Globus pallidus (tissue), 1 donor: ENCODE measurements at regions not wholly inside any gene's neighbourhood (a gene's known extent, or its start where the extent isn't known, plus 50 kb on each side); places are given as distances from the start of the nearest gene placed in this dataset.
A peak's percentile ranks its signal among the peaks of the same experiment; 100 is the strongest.
"Not testable (repeated sequence)": the region's sequence is repeated elsewhere in the genome, so short reads cannot be mapped to it uniquely, and the experiment has no call there.

Experiments
- DNase-seq: peaks from one replicate; pipeline ENCODE4 v3.0.0-alpha.2; 2015; ENCODE audit warnings: low spot score

DNA sequence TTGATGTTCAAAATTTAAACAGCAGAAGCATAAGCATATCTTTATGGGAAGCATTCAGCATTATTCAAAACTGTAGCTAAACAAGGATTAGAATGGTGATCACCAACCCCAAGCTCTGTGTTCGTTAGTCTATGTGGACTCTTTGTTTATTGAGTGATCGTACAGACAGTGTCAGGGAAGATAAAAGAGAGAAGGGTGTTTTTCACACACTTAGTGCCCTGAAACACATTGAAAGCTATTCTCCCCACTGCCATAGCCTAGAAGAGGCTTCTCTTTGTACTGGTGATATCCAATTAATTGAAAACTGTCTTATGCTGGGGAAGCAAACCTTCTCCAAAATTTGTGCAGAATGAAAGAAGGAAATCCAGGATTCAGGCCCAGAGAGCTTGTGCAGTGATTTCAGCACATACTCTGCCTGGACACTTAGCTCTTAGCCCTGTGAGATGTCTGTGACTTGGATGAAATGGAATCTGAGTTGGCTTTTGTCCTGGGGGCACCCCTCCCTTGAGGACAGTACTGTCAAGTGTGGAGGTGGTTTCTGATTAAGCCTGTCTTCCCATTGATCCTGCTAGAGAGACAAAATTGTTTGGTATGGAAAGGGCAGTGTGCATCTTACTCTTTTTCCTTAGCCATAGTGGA is 125.7 kb upstream of the MTHFD1L start:
- DNase-seq: peak; percentile 41

DNA sequence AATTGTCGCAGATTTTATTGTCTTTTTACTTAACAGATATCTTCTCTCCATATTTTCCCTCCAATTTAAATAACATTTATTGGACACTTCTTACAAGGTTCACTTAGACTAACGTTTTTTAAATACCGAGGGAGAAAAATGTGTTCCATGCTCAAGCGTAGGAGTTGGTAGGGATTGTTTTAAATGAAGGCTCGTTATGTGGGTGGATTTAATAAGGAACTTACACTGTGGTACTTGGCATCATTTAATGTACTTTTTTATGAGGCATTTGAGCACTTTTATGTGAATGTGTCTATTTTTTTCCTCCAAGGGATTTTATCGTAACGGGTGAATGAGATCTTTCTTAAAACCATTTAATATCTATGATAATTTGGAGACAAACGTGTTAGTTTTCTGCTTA is 125.0 kb upstream of the MTHFD1L start:
- no peak for DNase-seq

DNA sequence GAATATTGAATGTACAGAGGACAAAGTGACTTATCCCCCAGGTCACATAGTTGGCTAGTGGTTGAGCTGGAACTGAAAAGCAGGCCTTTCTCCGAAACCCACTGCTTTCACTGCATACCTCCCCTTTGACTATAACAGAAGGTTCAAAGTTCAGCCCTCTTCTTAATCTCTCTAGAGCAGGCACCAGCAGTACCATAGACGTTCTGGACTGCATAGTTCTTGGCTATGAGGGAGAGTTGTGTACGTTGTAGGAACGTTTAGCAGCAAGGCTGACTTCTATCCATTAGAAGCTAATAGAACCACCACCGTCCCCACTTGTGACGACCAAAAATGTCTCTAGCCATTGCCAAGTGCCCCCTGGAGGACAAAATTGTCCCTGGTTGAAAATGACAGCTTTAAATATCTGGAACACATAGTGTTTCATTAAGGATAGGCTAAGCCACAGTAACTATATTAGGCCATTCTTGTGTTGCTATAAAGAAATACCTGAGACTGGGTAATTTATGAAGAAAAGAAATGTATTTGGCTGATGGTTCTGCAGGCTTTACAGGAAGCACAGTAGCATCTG is 123.8 kb upstream of the MTHFD1L start:
- no peak for DNase-seq

DNA sequence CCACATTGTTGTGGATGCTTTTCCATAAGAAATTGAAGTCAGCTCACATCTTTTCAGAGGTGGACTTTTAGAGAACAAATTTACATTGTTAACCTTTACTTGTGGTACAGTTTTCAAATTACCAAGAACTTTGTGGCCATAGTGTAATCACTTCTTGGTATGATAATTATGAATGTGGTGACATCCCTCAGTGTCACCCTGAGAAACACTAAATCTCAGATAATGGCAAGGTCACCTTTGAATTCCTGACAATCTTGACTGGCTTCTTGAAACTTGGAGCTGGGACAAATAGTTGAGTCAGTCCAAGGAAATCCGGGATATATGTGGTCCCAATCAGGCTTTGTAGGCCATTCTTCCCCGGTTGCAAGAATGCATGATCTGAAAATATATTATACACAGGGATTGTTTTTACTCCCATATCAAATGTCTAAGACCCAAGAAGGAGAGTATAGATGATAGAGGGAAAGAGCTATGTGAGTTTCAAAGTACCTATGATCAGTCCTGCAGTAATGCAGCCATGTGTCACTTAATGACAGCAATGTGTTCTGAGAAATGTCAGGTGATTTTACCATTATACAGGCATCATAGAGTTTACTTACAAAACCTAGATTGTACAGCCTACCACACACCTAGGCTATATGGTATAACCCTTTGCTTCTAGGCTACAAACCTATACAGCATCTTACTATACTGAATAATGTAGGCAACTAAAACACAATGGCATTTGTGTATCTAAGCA is 120.8 kb upstream of the MTHFD1L start:
- DNase-seq: no peak

DNA sequence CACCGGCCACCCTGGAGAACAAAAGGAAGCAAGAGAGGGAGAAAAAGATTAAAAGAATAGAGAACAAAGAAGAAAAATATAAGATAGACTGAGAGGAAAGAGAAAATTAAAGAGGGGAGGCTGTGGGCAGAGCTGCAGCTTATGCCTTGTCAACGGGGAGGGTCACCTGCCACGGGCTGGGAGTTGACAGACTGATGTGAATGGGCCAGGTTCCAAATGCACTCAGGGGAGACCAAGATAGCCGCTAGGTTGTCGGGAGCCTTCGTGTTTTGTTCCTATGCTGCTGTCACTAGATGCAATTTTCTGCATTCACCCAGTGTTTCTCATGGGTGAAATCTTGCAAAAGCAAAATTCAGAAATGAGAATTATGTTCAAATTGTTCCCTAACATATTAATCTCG is 119.6 kb upstream of the MTHFD1L start:
- DNase-seq: no peak

DNA sequence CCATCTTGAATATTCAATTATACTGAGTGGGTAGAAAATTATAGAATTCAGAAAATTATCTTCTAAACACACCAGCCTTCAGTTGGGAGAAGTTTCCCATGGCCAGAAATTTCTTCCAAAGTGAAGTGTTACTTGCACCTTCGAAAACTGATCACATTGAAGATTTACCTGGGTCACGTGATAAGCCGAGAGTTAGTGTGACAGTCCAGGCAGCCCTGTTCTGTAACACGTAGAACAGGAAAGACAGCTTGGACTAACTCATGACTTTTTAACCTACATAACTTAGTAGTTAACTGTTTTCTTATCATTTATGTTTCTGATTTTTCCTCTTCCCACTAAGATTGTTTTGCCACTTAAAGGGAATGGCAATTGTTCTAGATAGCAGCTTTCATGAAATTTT is 118.3 kb upstream of the MTHFD1L start:
- no peak for DNase-seq

DNA sequence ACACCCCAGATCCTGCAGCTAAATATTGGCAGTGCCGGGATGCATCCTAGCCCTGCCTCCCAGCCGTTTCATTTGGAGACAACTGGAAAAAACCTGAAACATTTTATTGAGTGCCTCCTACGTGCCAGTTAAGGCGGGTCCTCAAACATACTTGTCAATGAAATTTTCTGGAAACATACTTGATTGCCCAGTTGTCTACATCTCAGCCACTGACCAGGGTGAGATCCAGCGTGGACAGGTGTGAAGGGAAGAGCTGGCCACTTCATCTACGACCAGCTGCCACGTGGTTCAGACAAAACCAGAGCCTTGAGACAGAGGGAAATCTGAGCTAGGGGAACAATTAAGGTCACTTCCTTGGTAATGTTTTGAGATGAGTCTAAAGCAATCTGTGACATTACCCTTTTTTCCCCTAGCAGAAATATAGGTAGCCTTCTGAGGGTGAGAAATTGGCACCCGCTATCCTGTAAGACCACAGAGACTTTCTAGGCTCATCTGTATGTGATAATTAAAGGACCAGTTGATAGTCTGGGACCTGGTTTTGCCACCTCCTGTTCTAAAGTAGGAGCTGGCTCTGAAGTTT is 116.3 kb upstream of the MTHFD1L start:
- DNase-seq: no peak

DNA sequence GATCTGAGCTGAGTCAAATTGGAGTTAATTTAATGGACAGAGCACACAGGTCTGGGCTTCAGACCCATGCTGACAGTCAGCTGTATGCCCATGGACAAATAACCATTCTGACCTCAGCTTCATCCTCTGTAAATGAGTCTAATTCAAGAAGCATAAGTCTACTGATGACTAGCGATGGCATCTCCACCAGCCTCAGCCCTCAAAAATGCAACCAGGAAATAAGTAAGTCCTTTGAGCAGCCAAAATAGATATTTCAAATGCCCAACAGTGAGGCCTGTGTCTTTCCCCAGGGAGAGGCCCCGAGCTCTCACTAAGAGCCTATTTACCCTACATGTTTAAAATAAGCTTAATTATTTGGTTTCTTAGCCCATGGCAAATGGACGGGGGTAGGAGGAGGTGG is 114.2 kb upstream of the MTHFD1L start:
- DNase-seq: no peak

DNA sequence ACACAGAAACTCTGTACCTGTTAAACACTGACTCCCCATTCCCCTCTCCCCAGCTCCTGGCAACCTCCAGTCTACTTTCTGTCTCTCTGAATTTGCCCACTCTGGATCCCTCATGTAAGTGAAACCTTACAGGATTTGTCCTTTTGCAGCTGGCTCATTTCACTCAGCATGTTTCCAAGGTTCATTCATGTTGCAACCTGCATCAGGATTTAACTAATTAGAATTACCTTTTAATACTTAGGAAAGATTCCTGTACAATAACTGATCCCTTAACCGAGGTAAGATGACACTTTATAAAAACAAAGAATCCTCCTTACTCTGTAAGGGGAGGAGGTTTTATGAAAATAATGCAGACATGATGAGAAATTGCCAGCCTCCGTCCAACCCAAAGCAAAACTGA is 113.1 kb upstream of the MTHFD1L start:
- no peak for DNase-seq

DNA sequence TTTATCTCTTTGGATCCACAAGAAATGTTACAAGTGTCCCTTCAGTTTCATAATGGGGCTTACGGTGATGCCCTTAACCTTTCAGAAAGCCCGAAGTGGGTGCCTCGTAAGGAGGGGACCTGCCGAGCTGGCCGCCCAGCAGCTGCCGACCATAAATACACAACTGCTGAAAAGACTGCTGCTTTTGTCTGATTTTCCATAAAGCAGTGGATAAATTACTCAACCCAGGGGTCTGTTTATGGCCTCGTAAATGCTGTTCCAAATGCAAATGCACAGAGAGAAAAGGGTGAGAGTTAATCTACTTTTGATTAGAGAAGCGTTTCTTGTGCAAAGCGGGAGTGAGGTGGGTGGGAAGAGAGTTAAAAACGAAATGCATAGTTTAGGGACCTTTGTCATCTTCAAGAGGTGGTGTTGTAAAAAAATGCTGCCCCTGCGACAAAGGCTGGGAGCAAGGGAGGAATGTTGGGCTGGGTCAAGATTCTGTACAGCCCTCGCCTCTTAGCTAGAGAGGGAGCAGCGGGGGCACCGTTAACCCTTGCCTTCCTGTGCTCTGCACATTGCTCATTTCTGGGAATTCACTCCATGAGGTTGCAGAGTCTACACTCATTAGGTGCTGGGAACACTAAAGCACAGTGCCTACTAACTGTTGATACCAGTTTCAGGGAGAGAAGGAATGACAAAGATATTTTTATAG is 112.0 kb upstream of the MTHFD1L start:
- no peak for DNase-seq

DNA sequence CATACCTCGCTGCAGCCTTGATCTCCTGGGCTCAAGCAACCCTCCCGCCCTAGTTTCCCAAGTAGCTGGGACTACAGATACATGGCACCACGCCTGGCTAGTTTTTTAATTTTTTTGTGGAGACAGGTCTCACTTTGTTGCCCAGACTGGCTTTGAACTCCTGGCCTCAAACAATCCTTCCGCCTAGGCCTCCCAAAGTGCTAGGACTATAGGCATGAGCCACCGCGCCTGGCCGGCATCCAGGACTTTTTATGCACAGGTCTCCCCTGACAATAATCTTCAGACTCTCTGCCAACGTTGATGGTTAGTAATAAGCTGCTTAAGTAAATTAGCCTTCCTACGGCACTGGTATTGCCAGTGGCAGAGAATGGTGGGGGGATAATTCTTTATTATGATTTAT is 110.5 kb upstream of the MTHFD1L start:
- DNase-seq: no peak

DNA sequence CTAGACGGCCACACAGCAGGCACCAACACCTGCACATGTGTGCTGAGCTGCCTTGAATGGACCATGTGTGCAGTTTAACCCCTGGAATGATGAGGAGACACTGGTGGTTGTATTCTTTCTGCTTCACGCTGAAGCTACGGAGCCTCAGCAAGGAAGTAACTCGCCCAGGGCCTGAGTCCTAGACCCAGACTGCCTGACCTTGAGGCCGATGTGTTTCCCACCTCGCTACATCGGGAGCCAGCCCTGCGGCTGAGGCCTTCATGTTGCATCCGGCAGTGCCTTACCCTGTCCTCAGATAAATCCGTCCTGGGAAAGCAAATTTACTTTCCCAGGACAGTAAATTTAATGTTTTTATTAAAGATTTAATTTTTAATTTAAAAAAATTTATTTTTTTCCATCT is 110.0 kb upstream of the MTHFD1L start:
- DNase-seq: no peak

DNA sequence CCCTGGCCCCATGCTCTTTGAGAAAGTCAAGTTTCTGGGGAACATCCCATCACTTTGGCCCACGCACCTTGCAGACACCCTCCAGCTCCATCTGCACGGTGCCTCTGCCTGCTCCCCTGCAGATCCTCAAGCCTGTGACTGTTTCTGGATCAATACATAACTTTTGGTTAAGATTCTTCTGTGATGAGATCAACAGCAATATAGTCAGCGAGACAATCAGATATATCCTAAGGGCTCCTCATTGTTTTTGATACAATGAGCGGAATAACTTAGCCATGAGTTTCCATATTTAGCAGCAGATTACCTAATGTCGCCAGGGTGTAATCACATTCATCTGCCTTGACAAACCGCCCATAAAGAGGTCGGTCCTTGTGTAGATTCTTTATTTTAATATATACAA is 109.3 kb upstream of the MTHFD1L start:
- no peak for DNase-seq

DNA sequence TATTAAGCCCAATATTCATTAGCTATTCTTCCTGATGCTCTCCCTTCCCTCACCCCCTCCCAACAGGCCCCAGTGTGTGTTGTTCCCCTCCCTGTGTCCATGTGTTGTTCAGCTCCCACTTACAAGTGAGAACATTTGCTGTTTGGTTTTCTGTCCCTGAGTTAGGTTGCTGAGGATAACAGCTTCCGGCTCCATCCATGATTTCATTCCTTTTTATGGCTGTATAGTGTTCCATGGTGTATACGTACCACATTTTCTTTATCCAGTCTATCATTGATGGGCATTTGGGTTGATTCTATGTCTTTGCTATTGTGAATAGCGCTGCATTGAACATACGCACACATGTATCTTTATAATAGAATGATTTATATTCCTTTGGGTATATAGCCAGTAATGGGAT is 107.7 kb upstream of the MTHFD1L start:
- DNase-seq: not testable (repeated sequence)

DNA sequence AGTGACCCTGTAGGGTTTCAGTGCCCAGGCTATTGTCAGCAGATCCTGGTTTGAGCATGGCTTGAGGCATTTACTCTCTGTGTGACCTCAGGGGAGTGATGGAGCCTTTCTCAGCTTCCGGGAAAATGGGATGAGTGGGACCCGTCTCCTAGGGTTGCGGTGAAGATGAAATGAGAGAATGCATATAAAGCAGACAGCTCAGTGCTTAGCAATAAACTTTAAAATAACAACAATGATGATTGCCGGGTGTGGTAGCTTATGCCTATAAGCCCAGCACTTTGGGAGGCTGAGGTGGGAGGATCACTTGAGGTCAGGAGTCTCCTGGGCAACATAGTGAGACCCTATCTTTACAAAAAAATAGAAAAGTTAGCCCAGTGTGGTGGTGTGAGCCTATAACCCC is 106.0 kb upstream of the MTHFD1L start:
- DNase-seq: no peak

DNA sequence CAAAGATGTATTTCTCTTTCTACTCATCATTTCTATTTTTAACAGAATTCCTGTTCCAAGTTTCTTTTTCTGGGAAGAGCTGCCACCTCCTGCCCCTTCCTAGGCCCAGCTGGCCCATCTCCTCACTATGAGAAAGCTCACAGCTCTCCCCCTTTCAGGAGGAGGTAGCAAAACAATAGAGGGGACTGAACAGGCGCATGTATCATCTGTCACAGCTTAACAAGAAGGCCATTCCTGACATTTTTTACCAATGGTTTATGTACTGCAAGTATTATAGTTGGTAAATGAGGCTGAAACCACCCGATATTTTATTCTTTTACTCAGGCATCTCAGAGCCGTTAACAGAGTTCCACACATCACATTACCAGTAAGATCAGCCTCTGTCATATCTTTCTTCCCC is 103.7 kb upstream of the MTHFD1L start:
- DNase-seq: no peak

DNA sequence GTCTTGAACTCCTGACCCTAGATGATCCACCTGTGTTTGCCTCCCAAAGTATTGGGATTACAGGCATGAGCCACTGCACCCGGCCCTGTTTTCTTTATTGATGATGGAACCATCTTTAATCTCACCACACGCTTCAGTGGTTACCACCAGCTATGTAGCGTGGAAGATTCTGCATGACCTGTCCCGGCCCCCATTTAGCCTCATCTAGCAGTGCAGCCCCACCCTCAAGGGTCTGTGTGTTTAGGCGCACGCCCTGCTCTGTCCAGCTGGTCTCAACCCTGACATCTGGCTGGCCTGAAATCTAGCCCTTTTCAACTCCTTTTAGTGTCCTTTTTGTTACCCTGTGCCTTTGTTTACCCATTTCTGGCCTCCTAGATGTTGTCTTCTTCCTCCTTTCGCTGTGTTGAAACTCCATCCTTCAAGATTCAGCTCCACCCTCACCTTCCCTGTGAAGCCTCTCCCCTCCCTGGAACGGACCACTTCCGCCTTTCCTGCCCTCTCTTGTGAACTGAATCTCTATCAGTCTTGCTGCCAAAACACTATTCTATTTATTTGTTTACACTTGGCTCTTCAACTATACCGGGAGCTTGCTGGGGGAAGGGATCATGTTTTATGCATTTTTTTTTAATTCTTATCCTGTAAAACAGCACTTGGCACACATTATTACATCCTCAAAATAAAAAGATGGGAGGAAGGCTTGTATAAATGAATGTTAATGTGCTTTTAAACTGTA is 101.0 kb upstream of the MTHFD1L start:
- DNase-seq: no peak

DNA sequence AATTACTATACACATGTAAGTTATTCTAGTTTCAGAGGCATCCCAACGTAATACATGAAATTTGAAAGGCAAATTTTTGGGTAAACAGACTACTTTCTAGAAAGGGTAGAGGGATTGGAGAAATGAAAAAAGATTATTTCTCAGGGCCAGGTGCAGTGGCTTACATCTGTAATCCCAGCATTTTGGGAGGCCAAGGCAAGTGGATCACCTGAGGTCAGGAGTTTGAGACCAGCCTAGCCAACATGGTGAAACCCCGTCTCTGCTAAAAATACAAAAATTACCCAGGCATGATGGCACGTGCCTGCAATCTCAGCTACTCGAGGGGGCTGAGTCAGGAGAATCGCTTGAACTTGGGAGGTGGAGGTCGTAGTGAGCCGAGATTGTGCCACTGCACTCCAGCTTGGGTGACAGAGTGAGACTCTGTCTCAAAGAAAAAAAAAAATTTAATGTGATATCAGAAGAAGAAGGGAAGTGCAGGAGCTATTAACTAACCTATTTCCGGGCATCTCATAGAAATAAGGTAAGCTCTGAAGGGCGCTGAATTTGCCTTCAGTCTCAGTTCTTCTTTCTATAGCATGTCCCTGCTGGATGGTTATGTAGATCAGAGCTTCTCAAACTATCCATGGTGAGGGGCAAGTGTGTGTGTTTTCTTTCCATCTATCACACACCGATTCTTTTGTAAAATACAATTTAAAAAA is 100.3 kb upstream of the MTHFD1L start:
- no peak for DNase-seq

DNA sequence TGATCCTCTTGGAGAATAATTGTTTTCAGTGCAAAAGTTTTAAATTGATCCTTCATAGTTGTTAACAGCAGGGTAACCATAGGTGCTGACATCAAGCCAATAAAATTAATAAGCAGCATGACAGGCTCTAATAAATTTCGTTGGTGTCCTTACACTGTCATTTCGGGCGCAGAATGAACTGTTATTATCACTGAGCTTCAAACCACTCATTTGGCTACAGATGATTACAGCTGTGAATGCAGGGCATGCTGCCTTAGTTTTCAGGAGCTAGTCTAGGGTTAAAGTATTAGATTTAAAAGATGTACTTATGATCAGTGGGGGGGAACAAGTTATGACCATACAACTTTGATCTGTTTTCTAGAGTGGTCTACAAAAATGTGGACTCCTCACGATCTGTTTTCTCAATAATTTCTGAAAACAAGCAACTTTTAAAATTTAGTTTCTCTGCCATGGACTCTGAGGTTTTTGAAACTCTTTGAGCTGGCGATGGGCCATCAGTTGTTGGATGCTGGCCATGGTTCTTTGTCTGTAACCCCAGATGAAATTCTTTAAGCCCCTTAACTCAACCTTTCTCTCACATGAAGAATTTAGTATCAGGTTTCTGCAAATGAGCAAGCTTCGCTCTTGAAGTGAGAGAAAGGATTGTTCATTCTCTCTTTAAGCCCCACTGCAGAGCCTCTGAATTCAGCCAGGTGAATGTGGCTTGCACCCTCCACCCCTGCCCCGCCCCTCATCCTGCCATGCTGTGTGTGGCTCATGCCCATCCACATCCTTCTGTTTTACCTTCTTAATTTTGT is 99.1 kb upstream of the MTHFD1L start:
- DNase-seq: no peak

DNA sequence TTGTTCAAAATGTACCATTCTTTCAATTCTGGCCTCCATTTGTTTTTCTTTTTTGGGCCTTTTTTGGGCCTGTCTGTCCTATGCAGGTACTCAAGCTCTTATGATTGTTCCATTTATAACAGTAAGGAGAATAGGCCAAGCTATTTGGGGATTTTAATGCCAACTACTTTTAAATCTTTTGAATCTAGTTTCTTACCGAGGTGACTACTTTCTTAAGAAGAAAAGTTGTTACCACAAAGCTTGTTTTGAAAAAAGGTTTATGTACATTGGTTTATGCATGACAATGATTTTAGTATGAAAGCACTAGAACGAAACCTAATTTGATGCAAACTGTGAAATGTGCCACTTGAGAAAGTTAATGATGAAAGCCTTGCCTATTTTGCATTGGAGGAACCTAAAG is 98.3 kb upstream of the MTHFD1L start:
- DNase-seq: no peak
